ENCODE measurements at regions not wholly inside any gene's neighbourhood (a gene's known extent, or its start where the extent isn't known, plus 50 kb on each side); places are given as distances from the start of the nearest gene placed in this dataset.

- Histone ChIP-seq H2AFZ (ENCODE audit: low read depth, low read length) (no peak overlapping the region), H3K27ac (ENCODE audit: insufficient read depth, low read depth, low read length) (no peak overlapping the region), H3K9me1 (replicated peaks; ENCODE audit: control insufficient read depth, extremely low read depth, insufficient read depth, low read length) (no peaks in the 10 kb centered on the region), H3K9ac (replicated peaks; ENCODE audit: extremely low read depth, insufficient read depth, low read length) (no peak overlapping the region), H3K9me3 (replicated peaks; ENCODE audit: control insufficient read depth, insufficient read depth, low read length) (no peaks in the 10 kb centered on the region), H3K4me1 (ENCODE audit: control insufficient read depth, extremely low read depth, insufficient read depth, low read length) (no peaks in the 10 kb centered on the region), H4K20me1 (replicated peaks; ENCODE audit: control insufficient read depth, extremely low read depth, insufficient read depth, low read length) (no peaks in the 10 kb centered on the region), H3K27me3 (ENCODE audit: control insufficient read depth in 2 of 2, insufficient read depth in 2 of 2, low read length in 2 of 2) (no peaks in the 10 kb centered on the region), H3K36me3 (ENCODE audit: control insufficient read depth in 2 of 2, extremely low read depth in 1 of 2, insufficient read depth in 2 of 2, low read length in 2 of 2) (no peaks in the 10 kb centered on the region), H3K4me3 (replicated peaks in 1 of 3; ENCODE audit: insufficient read depth in 1 of 3, low read depth in 1 of 3, low read length in 3 of 3) (no peak overlapping the region), H3K4me2 (ENCODE audit: insufficient read depth, low read length) (no peak overlapping the region), H3K79me2 (ENCODE audit: control insufficient read depth, insufficient read depth, low read length) (no peaks in the 10 kb centered on the region)
- DNase-seq (ENCODE audit: low read depth, low spot score) = no peak
- no peak for FAIRE-seq
- dilution Hi-C loops (cut with MboI; ENCODE audit: extremely low pct_ligation_motif_present, low sequenced_read_pairs) = no loop called here
- POLR2A ChIA-PET = no interaction called here
- intact Hi-C loops (cut with micrococcal nuclease) = no loop called here
- CTCF ChIA-PET = interaction anchor here (0.7 kb wide), 1 partner anchor 11 kb away, joined by 3 read pairs; no protein-coding TSS in a partner anchor
- TF ChIP-seq POLR2A (IDR thresholded peaks at IDR 0.05; ENCODE audit: low read depth, low read length) (no peak), CTCF (IDR thresholded peaks at IDR 0.05; ENCODE audit: extremely low read depth in 1 of 2, insufficient read depth in 1 of 2, low read depth in 1 of 2, low read length in 2 of 2) (no peak), GATA2 (IDR thresholded peaks at IDR 0.05; ENCODE audit: insufficient read depth, insufficient read length, low read depth, low read length) (no peak), MYC (IDR thresholded peaks at IDR 0.05; ENCODE audit: low read depth, low read length) (no peak), FOS (IDR thresholded peaks at IDR 0.05; ENCODE audit: borderline replicate concordance, insufficient read depth, low read length) (no peak), JUN (IDR thresholded peaks at IDR 0.05; ENCODE audit: borderline replicate concordance, insufficient read depth, insufficient read length, low read depth) (no peak), EZH2 (IDR thresholded peaks at IDR 0.05; ENCODE audit: borderline replicate concordance, low read depth, low read length, severe bottlenecking) (no peak), POLR2AphosphoS5 (IDR thresholded peaks at IDR 0.05; ENCODE audit: insufficient read depth, low read depth, low read length) (no peak)
- TF ChIP-seq, protein P1, sequence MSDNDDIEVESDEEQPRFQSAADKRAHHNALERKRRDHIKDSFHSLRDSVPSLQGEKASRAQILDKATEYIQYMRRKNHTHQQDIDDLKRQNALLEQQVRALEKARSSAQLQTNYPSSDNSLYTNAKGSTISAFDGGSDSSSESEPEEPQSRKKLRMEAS (IDR thresholded peaks at IDR 0.05; ENCODE audit: insufficient read depth, insufficient read length) = no peak
- no TSS peak for BruUV-seq (replicated peaks)
Measured at GRCh38 chr18:39425172-39425850, 1859.7 kb upstream of the CELF4 start.

Measured in endothelial cell of umbilical vein (primary cell).